HUDEP-2 (cell line): ENCODE measurements at regions not wholly inside any gene's neighbourhood (a gene's known extent, or its start where the extent isn't known, plus 50 kb on each side); places are given as distances from the start of the nearest gene placed in this dataset.
A peak's percentile ranks its signal among the peaks of the same experiment; 100 is the strongest.

Experiments
- DNase-seq, 76 experiments: peaks; one replicate each; lab custom pipeline; 2025; ENCODE audit not compliant: unreplicated experiment in 76 of 76; lab: John Stamatoyannopoulos, UW

GRCh38 chr12:87930033-87930432 lies 99.2 kb downstream of the C12orf50 start:
- DNase-seq: no peak

- no peak for DNase-seq
Observed at GRCh38 chr12:87929346-87929745, 99.9 kb downstream of the C12orf50 start.

- DNase-seq: no peak
Observed at GRCh38 chr12:87928031-87928430, 101.2 kb downstream of the C12orf50 start.

- no peak for DNase-seq
Observed at GRCh38 chr12:87925021-87925420, 104.2 kb downstream of the C12orf50 start.

- no peak for DNase-seq
Observed at GRCh38 chr12:87924149-87924548, 105.1 kb downstream of the C12orf50 start.

- DNase-seq: no peak
Observed at GRCh38 chr12:87923361-87923760, 105.8 kb downstream of the C12orf50 start.

- no peak for DNase-seq
Observed at GRCh38 chr12:87922736-87923135, 106.5 kb downstream of the C12orf50 start.

GRCh38 chr12:87921621-87922020 lies 107.6 kb downstream of the C12orf50 start:
- no peak for DNase-seq

- no peak for DNase-seq
Observed at GRCh38 chr12:87920139-87920538, 109.1 kb downstream of the C12orf50 start.

GRCh38 chr12:87901457-87901856 lies 127.7 kb downstream of the C12orf50 start:
- no peak for DNase-seq

- DNase-seq: no peak
Observed at GRCh38 chr12:87897662-87898061, 131.5 kb downstream of the C12orf50 start.

- no peak for DNase-seq
Observed at GRCh38 chr12:87883806-87884205, 145.4 kb downstream of the C12orf50 start.

- DNase-seq: no peak
Observed at GRCh38 chr12:87879141-87879540, 150.1 kb downstream of the C12orf50 start.

GRCh38 chr12:87870493-87871460 lies 158.4 kb downstream of the C12orf50 start:
- DNase-seq: no peak

GRCh38 chr12:87870061-87870460 lies 159.1 kb downstream of the C12orf50 start:
- DNase-seq: no peak

GRCh38 chr12:87866578-87867292 lies 162.5 kb downstream of the C12orf50 start:
- peak in 3 of 76 experiments; percentile 1 to 4 (median 2) for DNase-seq

- no peak for DNase-seq
Observed at GRCh38 chr12:87861791-87862190, 167.4 kb downstream of the C12orf50 start.

GRCh38 chr12:87853448-87854003 lies 175.7 kb downstream of the C12orf50 start:
- DNase-seq: no peak

- no peak for DNase-seq
Observed at GRCh38 chr12:87849074-87849473, 180.1 kb downstream of the C12orf50 start.

- peak in 26 of 76 experiments; percentile 0 to 55 (median 20) for DNase-seq
Observed at GRCh38 chr12:87848248-87848868, 180.8 kb downstream of the C12orf50 start.

- no peak for DNase-seq
Observed at GRCh38 chr12:87847147-87847546, 182.1 kb downstream of the C12orf50 start.
